H9 (cell line): ENCODE measurements at regions not wholly inside any gene's neighbourhood (a gene's known extent, or its start where the extent isn't known, plus 50 kb on each side); places are given as distances from the start of the nearest gene placed in this dataset.

Experiments used
- DNase-seq: peaks from one replicate; pipeline ENCODE4 v3.0.0-alpha.2; 2017
- H2AFZ ChIP-seq: one replicate; pipeline ENCODE4 v1.6.1; 2013; ENCODE audit warnings: mild to moderate bottlenecking, low read length, control low read depth, moderate library complexity
- H2AK5ac ChIP-seq: 2 replicates; pipeline ENCODE4 v1.6.1; 2013; ENCODE audit warnings: low read length, control low read depth, mixed read lengths; ENCODE audit not compliant: insufficient read length
- H2BK120ac ChIP-seq: one replicate; pipeline ENCODE4 v1.6.1; 2013; ENCODE audit warnings: low read depth, mild to moderate bottlenecking, low read length, control low read depth, inconsistent platforms; ENCODE audit not compliant: poor library complexity, severe bottlenecking
- H2BK12ac ChIP-seq: 2 replicates; pipeline ENCODE4 v1.6.1; 2013; ENCODE audit warnings: low read length, control low read depth, mixed read lengths, low read depth; ENCODE audit not compliant: insufficient read length
- H2BK15ac ChIP-seq: 2 replicates; pipeline ENCODE4 v1.6.1; 2013; ENCODE audit warnings: low read depth, low read length, control low read depth
- H2BK20ac ChIP-seq: one replicate; pipeline ENCODE4 v1.6.1; 2013; ENCODE audit warnings: low read depth, mild to moderate bottlenecking, low read length, control low read depth, inconsistent platforms; ENCODE audit not compliant: poor library complexity, severe bottlenecking
- H2BK5ac ChIP-seq: 2 replicates; pipeline ENCODE4 v1.6.1; 2013; ENCODE audit warnings: low read length, control low read depth, mixed read lengths; ENCODE audit not compliant: insufficient read length
- H3K14ac ChIP-seq: 2 replicates; pipeline ENCODE4 v1.6.1; 2013; ENCODE audit warnings: low read length, control low read depth; ENCODE audit not compliant: insufficient read depth
- H3K18ac ChIP-seq: 2 replicates; pipeline ENCODE4 v1.6.1; 2013; ENCODE audit warnings: low read depth, mild to moderate bottlenecking, mixed read lengths, low read length, control low read depth; ENCODE audit not compliant: insufficient read length
- H3K23ac ChIP-seq: 2 replicates; pipeline ENCODE4 v1.6.1; 2013; ENCODE audit warnings: low read length, control low read depth, mixed read lengths, low read depth; ENCODE audit not compliant: insufficient read length
- H3K23me2 ChIP-seq: 2 replicates; pipeline ENCODE4 v1.6.1; 2013; ENCODE audit warnings: low read depth, mild to moderate bottlenecking, mixed read lengths, low read length, control low read depth; ENCODE audit not compliant: insufficient read length, poor library complexity, severe bottlenecking
- H3K27ac ChIP-seq: 2 replicates; pipeline ENCODE4 v1.5.1; 2013; ENCODE audit warnings: low read length, control low read depth, mixed read lengths, low read depth; ENCODE audit not compliant: insufficient read length
- H3K27me3 ChIP-seq: 2 replicates; pipeline ENCODE4 v1.6.1; 2013; ENCODE audit warnings: low read length, control low read depth, inconsistent platforms; ENCODE audit not compliant: insufficient read depth
- H3K4ac ChIP-seq: 2 replicates; pipeline ENCODE4 v1.6.1; 2013; ENCODE audit warnings: low read depth, mild to moderate bottlenecking, control low read depth, inconsistent platforms, low read length, moderate library complexity
- H3K4me1 ChIP-seq: 2 replicates; pipeline ENCODE4 v1.6.1; 2013; ENCODE audit warnings: low read length, control low read depth, inconsistent platforms; ENCODE audit not compliant: insufficient read depth
- H3K4me2 ChIP-seq: 2 replicates; pipeline ENCODE4 v1.6.1; 2013; ENCODE audit warnings: low read length, control low read depth, mixed read lengths; ENCODE audit not compliant: insufficient read length, insufficient read depth
- H3K56ac ChIP-seq: 2 replicates; pipeline ENCODE4 v1.6.1; 2013; ENCODE audit warnings: low read depth, mild to moderate bottlenecking, mixed read lengths, low read length, control low read depth; ENCODE audit not compliant: insufficient read length
- H3K79me1 ChIP-seq: 2 replicates; pipeline ENCODE4 v1.6.1; 2013; ENCODE audit warnings: low read depth, mild to moderate bottlenecking, moderate library complexity, low read length, control low read depth, inconsistent platforms; ENCODE audit not compliant: insufficient read depth, poor library complexity, severe bottlenecking
- H3K79me2 ChIP-seq: 2 replicates; pipeline ENCODE4 v1.6.1; 2013; ENCODE audit warnings: low read length, control low read depth, inconsistent platforms; ENCODE audit not compliant: insufficient read depth
- H3K9ac ChIP-seq: 2 replicates; pipeline ENCODE4 v1.6.1; 2013; ENCODE audit warnings: low read length, control low read depth, mixed read lengths; ENCODE audit not compliant: insufficient read length; ENCODE audit errors: extremely low read depth
- H3K9me3 ChIP-seq: one replicate; pipeline ENCODE4 v1.6.1; 2013; ENCODE audit warnings: low read depth, low read length, inconsistent platforms; ENCODE audit not compliant: control insufficient read depth
- H3T11ph ChIP-seq: one replicate; pipeline ENCODE4 v1.6.1; 2013; ENCODE audit warnings: mild to moderate bottlenecking, low read length, control low read depth, inconsistent platforms
- H4K20me1 ChIP-seq: one replicate; pipeline ENCODE4 v1.6.1; 2013; ENCODE audit not compliant: control insufficient read depth, insufficient read length, insufficient read depth
- H4K5ac ChIP-seq: 2 replicates; pipeline ENCODE4 v1.6.1; 2013; ENCODE audit warnings: low read depth, mild to moderate bottlenecking, mixed read lengths, low read length, control low read depth; ENCODE audit not compliant: insufficient read length
- H4K8ac ChIP-seq: replicated peaks from 2 replicates; pipeline ENCODE4 v1.6.1; 2013; ENCODE audit warnings: low read length, control low read depth, mixed read lengths, low read depth; ENCODE audit not compliant: insufficient read length
- H4K91ac ChIP-seq: 2 replicates; pipeline ENCODE4 v1.6.1; 2013; ENCODE audit warnings: low read depth, mild to moderate bottlenecking, moderate library complexity, mixed read lengths, low read length, control low read depth; ENCODE audit not compliant: insufficient read length
- H3K27ac Mint-ChIP-seq, 3 experiments: 2 replicates in 2 of 3; 3 replicates in 1 of 3; pipeline ENCODE4 v1.8.0; 2020 to 2021; ENCODE audit warnings: mixed read lengths in 3 of 3, mild to moderate bottlenecking in 1 of 3, moderate library complexity in 1 of 3
- H3K27me3 Mint-ChIP-seq: 2 replicates; pipeline ENCODE4 v1.8.0; 2021; ENCODE audit warnings: low read depth, mild to moderate bottlenecking, moderate library complexity, mixed read lengths
- H3K36me3 Mint-ChIP-seq, 3 experiments: 2 replicates in 2 of 3; 3 replicates in 1 of 3; pipeline ENCODE4 v1.8.0; 2020 to 2021; ENCODE audit warnings: low read depth in 3 of 3, mixed read lengths in 3 of 3; ENCODE audit not compliant: insufficient read depth in 1 of 3
- H3K4me1 Mint-ChIP-seq, 2 experiments: 2 replicates each; pipeline ENCODE4 v1.8.0; 2020; ENCODE audit warnings: mixed read lengths in 2 of 2
- H3K4me3 Mint-ChIP-seq, 2 experiments: 2 replicates in 1 of 2; 3 replicates in 1 of 2; pipeline ENCODE4 v1.8.0; 2020 to 2021; ENCODE audit warnings: mild to moderate bottlenecking in 2 of 2, mixed read lengths in 2 of 2, moderate library complexity in 1 of 2
- H3K9me3 Mint-ChIP-seq, 2 experiments: 2 replicates in 1 of 2; 3 replicates in 1 of 2; pipeline ENCODE4 v1.8.0; 2020; ENCODE audit warnings: mild to moderate bottlenecking in 2 of 2, mixed read lengths in 2 of 2, moderate library complexity in 1 of 2
- CTCF ChIP-seq: fragments of 200-600 bp; sonication (generic); conservative IDR thresholded peaks from 3 replicates; pipeline ENCODE4 v1.8.0; 2021; ENCODE audit warnings: antibody characterized with exemption, mild to moderate bottlenecking
- WGBS: extraction: QIAGEN DNeasy Blood & Tissue Kit; methylation state at CpG from one replicate; pipeline ENCODE4 v1.1.7; 2013; ENCODE audit warnings: missing lambda C conversion rate, low lambda C conversion rate, mixed read lengths; ENCODE audit not compliant: insufficient read length; ENCODE audit errors: extremely low coverage; 5-methylcytosine and 5-hydroxymethylcytosine counted together

- H3K79me2 ChIP-seq: no peaks in the 10 kb centered on the region
These were observed 295.9 kb upstream of the HDAC4 start for GRCh38 chr2:239696559-239697207.

More at GRCh38 chr2:239696559-239697207, 295.9 kb upstream of the HDAC4 start:
- WGBS: no CpG with 5 or more reads among the region's 13 CpGs
- Histone ChIP-seq H4K20me1 (no peaks in the 10 kb centered on the region), H3K27ac (no peak overlapping the region), H3T11ph (no peak overlapping the region), H3K56ac (no peak overlapping the region), H3K9ac (no peak overlapping the region), H2AK5ac (no peak overlapping the region), H2BK5ac (no peak overlapping the region), H4K8ac (no peak overlapping the region), H3K18ac (no peak overlapping the region), H2BK120ac (no peak overlapping the region), H3K4ac (no peak overlapping the region), H2BK20ac (no peak overlapping the region), H3K79me1 (no peaks in the 10 kb centered on the region), H3K27me3 (no peaks in the 10 kb centered on the region), H2BK12ac (no peak overlapping the region), H2BK15ac (no peak overlapping the region), H3K4me1 (no peaks in the 10 kb centered on the region), H2AFZ (no peak overlapping the region), H4K5ac (no peak overlapping the region), H3K4me2 (no peak overlapping the region), H3K23ac (no peak overlapping the region), H3K23me2 (no peaks in the 10 kb centered on the region), H4K91ac (no peak overlapping the region), H3K9me3 (no peaks in the 10 kb centered on the region), H3K14ac (no peak overlapping the region)
- H3K4me3 Mint-ChIP-seq: no peak overlapping the region
- no peaks in the 10 kb centered on the region for H3K36me3 Mint-ChIP-seq
- DNase-seq: no peak
- TF ChIP-seq CTCF: no peak
- H3K9me3 Mint-ChIP-seq: no peaks in the 10 kb centered on the region; a peak in 1 of 5 replicates
- H3K27ac Mint-ChIP-seq: no peak overlapping the region
- H3K4me1 Mint-ChIP-seq: peaks cover 13 to 18% of the 10 kb centered on the region in 2 experiments
- H3K27me3 Mint-ChIP-seq: no peaks in the 10 kb centered on the region; the same call in none of the 2 replicates
